ENCODE measurements at regions not wholly inside any gene's neighbourhood (a gene's known extent, or its start where the extent isn't known, plus 50 kb on each side); places are given as distances from the start of the nearest gene placed in this dataset.

GRCh38 chr10:51006686-51007085 is 67.6 kb upstream of the PRKG1 start:
- TF ChIP-seq CTCF (IDR thresholded peaks at IDR 0.05) (no peak), EP300 (IDR thresholded peaks at IDR 0.05) (no peak)

Data from tibial nerve (tissue), 4 donors.